WERI-Rb-1 (cell line): ENCODE measurements at regions not wholly inside any gene's neighbourhood (a gene's known extent, or its start where the extent isn't known, plus 50 kb on each side); places are given as distances from the start of the nearest gene placed in this dataset.

Experiments used
- DNase-seq: peaks from one replicate; pipeline ENCODE4 v3.0.0-alpha.2; 2020
- H3K27ac ChIP-seq: fragments of 250-450 bp; sonication (Bioruptor Pico); 2 replicates; pipeline ENCODE4 v1.5.1; 2020; ENCODE audit warnings: mild to moderate bottlenecking, moderate library complexity
- H3K27me3 ChIP-seq: fragments of 250-450 bp; sonication (Bioruptor Pico); 2 replicates; pipeline ENCODE4 v1.5.1; 2021; ENCODE audit warnings: mild to moderate bottlenecking, low read depth, moderate library complexity; ENCODE audit not compliant: insufficient read depth, severe bottlenecking
- H3K36me3 ChIP-seq: fragments of 250-450 bp; sonication (Bioruptor Pico); 2 replicates; pipeline ENCODE4 v1.5.1; 2020; ENCODE audit warnings: mild to moderate bottlenecking, moderate library complexity
- H3K4me3 ChIP-seq: 2 replicates; pipeline ENCODE4 v1.5.1; 2011; ENCODE audit warnings: low read depth, mild to moderate bottlenecking, control low read depth, low read length
- H3K9me3 ChIP-seq: fragments of 250-450 bp; sonication (Bioruptor Pico); 2 replicates; pipeline ENCODE4 v1.5.1; 2021; ENCODE audit warnings: mild to moderate bottlenecking, moderate library complexity; ENCODE audit not compliant: severe bottlenecking
- CTCF ChIP-seq: IDR thresholded peaks from 2 replicates; pipeline ENCODE4 v1.5.1; 2011; ENCODE audit warnings: low read depth, mild to moderate bottlenecking, control low read depth, inconsistent platforms, low read length

- Histone ChIP-seq H3K27ac (no peak overlapping the region), H3K4me3 (no peak overlapping the region), H3K36me3 (no peaks in the 10 kb centered on the region), H3K27me3 (no peaks in the 10 kb centered on the region), H3K9me3 (no peaks in the 10 kb centered on the region)
- DNase-seq = no peak
- no peak for TF ChIP-seq CTCF
Observed at GRCh38 chr7:17544401-17544800, 245.9 kb downstream of the AHR start.

- Histone ChIP-seq H3K27ac (no peak overlapping the region), H3K27me3 (no peaks in the 10 kb centered on the region), H3K9me3 (no peaks in the 10 kb centered on the region), H3K4me3 (no peak overlapping the region), H3K36me3 (no peaks in the 10 kb centered on the region)
- TF ChIP-seq CTCF = no peak
- DNase-seq = no peak
Observed at GRCh38 chr7:17545348-17545747, 246.9 kb downstream of the AHR start.

- no peaks in the 10 kb centered on the region for H3K9me3 ChIP-seq
- H3K27ac ChIP-seq = no peak overlapping the region
Observed at GRCh38 chr7:17546189-17546588, 247.7 kb downstream of the AHR start.

GRCh38 chr7:17546592-17546991, 248.1 kb downstream of the AHR start:
- H3K36me3 ChIP-seq = no peaks in the 10 kb centered on the region
- H3K27ac ChIP-seq = no peak overlapping the region
- no peak for TF ChIP-seq CTCF
- H3K9me3 ChIP-seq = no peaks in the 10 kb centered on the region
- no peaks in the 10 kb centered on the region for H3K27me3 ChIP-seq
- H3K4me3 ChIP-seq = no peak overlapping the region
- DNase-seq = no peak

More at GRCh38 chr7:17546189-17546588, 247.7 kb downstream of the AHR start:
- TF ChIP-seq CTCF = no peak
- DNase-seq = no peak
- no peak overlapping the region for H3K4me3 ChIP-seq
- no peaks in the 10 kb centered on the region for H3K27me3 ChIP-seq
- no peaks in the 10 kb centered on the region for H3K36me3 ChIP-seq

GRCh38 chr7:17548014-17548653, 249.7 kb downstream of the AHR start:
- peak; percentile 24 for DNase-seq
- no peaks in the 10 kb centered on the region for H3K36me3 ChIP-seq
- H3K27ac ChIP-seq = no peak overlapping the region
- H3K27me3 ChIP-seq = no peaks in the 10 kb centered on the region
- no peaks in the 10 kb centered on the region for H3K9me3 ChIP-seq
- no peak overlapping the region for H3K4me3 ChIP-seq
- peak; percentile 24; the same call in 1 of the 2 replicates for TF ChIP-seq CTCF

GRCh38 chr7:17549406-17549805, 251.0 kb downstream of the AHR start:
- TF ChIP-seq CTCF = no peak
- no peaks in the 10 kb centered on the region for H3K27me3 ChIP-seq
- DNase-seq = no peak
- H3K4me3 ChIP-seq = no peak overlapping the region
- H3K27ac ChIP-seq = no peak overlapping the region
- no peaks in the 10 kb centered on the region for H3K36me3 ChIP-seq
- no peaks in the 10 kb centered on the region for H3K9me3 ChIP-seq
